Endothelial cell of umbilical vein (primary cell): ENCODE measurements at regions not wholly inside any gene's neighbourhood (a gene's known extent, or its start where the extent isn't known, plus 50 kb on each side); places are given as distances from the start of the nearest gene placed in this dataset.

Experiments used
- BruUV-seq: library from RNA; stranded (reverse); fragments of 400-500 nt; replicated peaks from 2 replicates; lab custom pipeline; 2021; lab: Mats Ljungman, UMichigan
- CTCF ChIA-PET: fragments of 300-600, 350-600 bp; sonication (Branson Sonifier 250); formaldehyde crosslinking; loops from one replicate; lab custom pipeline; 2021; ENCODE audit warnings: antibody characterized with exemption, inconsistent platforms; lab: Charles Lee
- POLR2A ChIA-PET: fragments of 300-600, 350-600 bp; sonication (Branson Sonifier 250); formaldehyde crosslinking; loops from one replicate; lab custom pipeline; 2021; ENCODE audit warnings: antibody characterized with exemption, inconsistent platforms; lab: Charles Lee
- DNase-seq: peaks from one replicate; pipeline ENCODE4 v3.0.0-alpha.2; 2011; ENCODE audit warnings: low read depth, low spot score
- FAIRE-seq: peaks from 2 replicates; lab custom pipeline; 2011; peaks lifted over from hg19 to GRCh38; lab: Jason Lieb, UNC
- H2AFZ ChIP-seq: 2 replicates; pipeline ENCODE4 v1.6.0; 2012; ENCODE audit warnings: low read depth, low read length, control low read depth, inconsistent platforms
- H3K27ac ChIP-seq: 2 replicates; pipeline ENCODE4 v1.5.1; 2011; ENCODE audit warnings: low read depth, mild to moderate bottlenecking, control low read depth, low read length, moderate library complexity; ENCODE audit not compliant: insufficient read depth
- H3K27me3 ChIP-seq, 2 experiments: 2 replicates each; pipeline versions ENCODE4 v1.6.0 to v1.6.1; 2011; ENCODE audit warnings: low read length in 2 of 2, mixed read lengths in 1 of 2; ENCODE audit not compliant: control insufficient read depth in 2 of 2, insufficient read depth in 2 of 2
- H3K36me3 ChIP-seq, 2 experiments: 2 replicates in 1 of 2; 3 replicates in 1 of 2; pipeline ENCODE4 v1.5.1; 2011; ENCODE audit warnings: low read length in 2 of 2, mild to moderate bottlenecking in 1 of 2, moderate library complexity in 1 of 2; ENCODE audit not compliant: control insufficient read depth in 2 of 2, insufficient read depth in 2 of 2; ENCODE audit errors: extremely low read depth in 1 of 2
- H3K4me1 ChIP-seq: 3 replicates; pipeline ENCODE4 v1.5.1; 2011; ENCODE audit warnings: mild to moderate bottlenecking, low read length; ENCODE audit not compliant: control insufficient read depth, insufficient read depth; ENCODE audit errors: extremely low read depth
- H3K4me2 ChIP-seq: 2 replicates; pipeline ENCODE4 v1.6.1; 2011; ENCODE audit warnings: low read length, control low read depth, mixed read lengths; ENCODE audit not compliant: insufficient read depth
- H3K4me3 ChIP-seq, 3 experiments: fragments of 200-600 bp in 1 of 3; sonication (generic), shearing (Covaris generic) in 1 of 3; replicated peaks in 1 of 3; 2 replicates each; pipeline ENCODE4 v1.5.1; 2011 to 2016; ENCODE audit warnings: control low read depth in 3 of 3, low read length in 3 of 3, mild to moderate bottlenecking in 2 of 3, inconsistent platforms in 1 of 3, low read depth in 1 of 3, moderate library complexity in 1 of 3; ENCODE audit not compliant: insufficient read depth in 1 of 3
- H3K79me2 ChIP-seq: 2 replicates; pipeline ENCODE4 v1.6.0; 2012; ENCODE audit warnings: low read length, inconsistent platforms; ENCODE audit not compliant: control insufficient read depth, insufficient read depth
- H3K9ac ChIP-seq: replicated peaks from 2 replicates; pipeline ENCODE3; 2011; ENCODE audit warnings: low read length, control low read depth; ENCODE audit not compliant: insufficient read depth; ENCODE audit errors: extremely low read depth
- H3K9me1 ChIP-seq: replicated peaks from 3 replicates; pipeline ENCODE4 v1.6.0; 2011; ENCODE audit warnings: mild to moderate bottlenecking, low read length; ENCODE audit not compliant: control insufficient read depth, insufficient read depth; ENCODE audit errors: extremely low read depth
- H3K9me3 ChIP-seq: replicated peaks from 2 replicates; pipeline ENCODE4 v1.5.1; 2012; ENCODE audit warnings: low read length, inconsistent platforms; ENCODE audit not compliant: control insufficient read depth, insufficient read depth
- H4K20me1 ChIP-seq: replicated peaks from 2 replicates; pipeline ENCODE3; 2011; ENCODE audit warnings: mild to moderate bottlenecking, low read length; ENCODE audit not compliant: control insufficient read depth, insufficient read depth; ENCODE audit errors: extremely low read depth
- CTCF ChIP-seq, 2 donors: IDR thresholded peaks; 1 replicate in 1 of 2; 2 replicates in 1 of 2; pipeline ENCODE4 v1.5.1; 2011; ENCODE audit warnings: low read length in 2 of 2, mild to moderate bottlenecking in 2 of 2, moderate library complexity in 2 of 2, control low read depth in 1 of 2, inconsistent platforms in 1 of 2, low read depth in 1 of 2; ENCODE audit not compliant: insufficient read depth in 1 of 2; ENCODE audit errors: extremely low read depth in 1 of 2
- EZH2 ChIP-seq: IDR thresholded peaks from 2 replicates; pipeline ENCODE4 v1.6.1; 2012; ENCODE audit warnings: borderline replicate concordance, low read depth, mild to moderate bottlenecking, moderate library complexity, low read length, inconsistent platforms; ENCODE audit not compliant: severe bottlenecking
- FOS ChIP-seq: IDR thresholded peaks from 2 replicates; pipeline ENCODE4 v1.6.1; 2011; ENCODE audit warnings: mild to moderate bottlenecking, low read length, moderate library complexity, borderline replicate concordance; ENCODE audit not compliant: insufficient read depth
- GATA2 ChIP-seq: IDR thresholded peaks from 2 replicates; pipeline ENCODE4 v1.7.0; 2011; ENCODE audit warnings: low read depth, mild to moderate bottlenecking, moderate library complexity, mixed read lengths, low read length; ENCODE audit not compliant: insufficient read length, insufficient read depth
- JUN ChIP-seq: IDR thresholded peaks from 2 replicates; pipeline ENCODE4 v1.6.1; 2011; ENCODE audit warnings: borderline replicate concordance, low read depth; ENCODE audit not compliant: insufficient read length, insufficient read depth
- MAX ChIP-seq: IDR thresholded peaks from 2 replicates; pipeline ENCODE4 v1.6.1; 2011; ENCODE audit not compliant: insufficient read depth, insufficient read length
- MYC ChIP-seq: IDR thresholded peaks from one replicate; pipeline ENCODE4 v1.6.1; 2011; ENCODE audit warnings: mild to moderate bottlenecking, low read depth, low read length
- POLR2A ChIP-seq: IDR thresholded peaks from 2 replicates; pipeline ENCODE4 v1.6.1; 2012; ENCODE audit warnings: low read depth, mild to moderate bottlenecking, control low read depth, low read length
- POLR2AphosphoS5 ChIP-seq: IDR thresholded peaks from 2 replicates; pipeline ENCODE4 v1.6.1; 2012; ENCODE audit warnings: low read depth, mild to moderate bottlenecking, control low read depth, low read length, moderate library complexity; ENCODE audit not compliant: insufficient read depth
- dilution Hi-C: fragments of 300-500 bp; cut with MboI; formaldehyde crosslinking; loops from one replicate; pipeline ENCODE4 v1.15.0; 2019; ENCODE audit warnings: low sequenced_read_pairs; ENCODE audit not compliant: extremely low pct_ligation_motif_present
- intact Hi-C: fragments of 100-400 bp; cut with micrococcal nuclease; formaldehyde crosslinking; loops from one replicate; pipeline ENCODE4 v1.10.0; 2022

- DNase-seq, result no peak
Observed at GRCh38 chr6:37081042-37081607, 75.7 kb downstream of the FGD2 start.

GRCh38 chr6:37082390-37083130, 77.1 kb downstream of the FGD2 start:
- H3K4me1 ChIP-seq, result no peaks in the 10 kb centered on the region
- dilution Hi-C loops (no loop called here), intact Hi-C loops (no loop called here)
- CTCF ChIA-PET, result interaction anchor here (1.5 kb wide), 1 partner anchor 13 kb away, joined by 4 read pairs; no protein-coding TSS in a partner anchor
- H2AFZ ChIP-seq, result no peak overlapping the region
- FAIRE-seq (no peak), DNase-seq (no peak)
- TF ChIP-seq CTCF (IDR thresholded peaks at IDR 0.05; ENCODE audit: extremely low read depth in 1 of 2, insufficient read depth in 1 of 2, low read depth in 1 of 2, low read length in 2 of 2) (no peak), JUN (no peak), POLR2A (no peak)
- H3K9me3 ChIP-seq, result no peaks in the 10 kb centered on the region
- H3K36me3 ChIP-seq, result no peaks in the 10 kb centered on the region
- no peaks in the 10 kb centered on the region for H3K79me2 ChIP-seq
- no peak overlapping the region for H3K4me2 ChIP-seq
- BruUV-seq, result no TSS peak
- peaks cover 11 to 12% of the 10 kb centered on the region in 2 experiments for H3K27me3 ChIP-seq
- H3K4me3 ChIP-seq, result no peak overlapping the region
- H4K20me1 ChIP-seq, result no peaks in the 10 kb centered on the region
- no peaks in the 10 kb centered on the region for H3K9me1 ChIP-seq
- POLR2A ChIA-PET, result no interaction called here
- H3K27ac ChIP-seq, result no peak overlapping the region
- H3K9ac ChIP-seq, result no peak overlapping the region

More at GRCh38 chr6:37081042-37081607, 75.7 kb downstream of the FGD2 start:
- no peak overlapping the region for H2AFZ ChIP-seq
- peaks cover 11 to 16% of the 10 kb centered on the region in 2 experiments for H3K27me3 ChIP-seq
- no peaks in the 10 kb centered on the region for H3K9me3 ChIP-seq
- H3K9ac ChIP-seq, result no peak overlapping the region
- BruUV-seq, result no TSS peak
- FAIRE-seq, result no peak
- dilution Hi-C loops, result no loop called here
- CTCF ChIA-PET, result interaction anchor here (1.0 to 1.5 kb wide), 3 partner anchors 15 to 92 kb away, joined by 3 to 4 read pairs (median 3); no protein-coding TSS in a partner anchor
- H3K4me3 ChIP-seq, result no peak overlapping the region
- H3K36me3 ChIP-seq, result no peaks in the 10 kb centered on the region
- POLR2A ChIA-PET, result no interaction called here
- no peaks in the 10 kb centered on the region for H3K9me1 ChIP-seq
- H4K20me1 ChIP-seq, result no peaks in the 10 kb centered on the region
- H3K79me2 ChIP-seq, result no peaks in the 10 kb centered on the region
- intact Hi-C loops, result no loop called here
- TF ChIP-seq POLR2AphosphoS5, result no peak
- no peak for TF ChIP-seq FOS
- no peak for TF ChIP-seq GATA2
- no peak for TF ChIP-seq MAX
- TF ChIP-seq POLR2A, result no peak
- no peak for TF ChIP-seq MYC
- TF ChIP-seq EZH2, result no peak
- no peaks in the 10 kb centered on the region for H3K4me1 ChIP-seq
- H3K4me2 ChIP-seq, result no peak overlapping the region
- H3K27ac ChIP-seq, result no peak overlapping the region
